CD4-positive, alpha-beta T cell (primary cell): ENCODE measurements at regions not wholly inside any gene's neighbourhood (a gene's known extent, or its start where the extent isn't known, plus 50 kb on each side); places are given as distances from the start of the nearest gene placed in this dataset.

ENCODE experiments used
- ATAC-seq: fragments of 200-7000 bp; cut with Tn5 transposase; one replicate; pipeline ENCODE4 v1.10.0; 2022; ENCODE audit warnings: mild to moderate bottlenecking; ENCODE audit not compliant: poor library complexity
- CTCF ChIA-PET: fragments of 350-600 bp; sonication (Branson Sonifier 250); formaldehyde crosslinking; loops from one replicate; lab custom pipeline; 2021; ENCODE audit warnings: antibody characterized with exemption, inconsistent platforms; lab: Charles Lee
- POLR2A ChIA-PET: fragments of 350-600 bp; sonication (Branson Sonifier 250); formaldehyde crosslinking; loops from one replicate; lab custom pipeline; 2021; ENCODE audit warnings: antibody characterized with exemption, inconsistent platforms; lab: Charles Lee
- DNase-seq, 14 experiments: peaks; one replicate each; pipeline ENCODE4 v3.0.0-alpha.2; 2013 to 2020; ENCODE audit warnings: mixed read lengths in 2 of 14
- H3K27ac ChIP-seq, 2 donors: one replicate each; pipeline versions ENCODE4 v1.5.1 to v1.7.0; 2013; ENCODE audit warnings: low read length in 2 of 2, low read depth in 1 of 2, mild to moderate bottlenecking in 1 of 2
- H3K27me3 ChIP-seq, 2 experiments: 1 replicate in 1 of 2; 2 replicates in 1 of 2; pipeline versions ENCODE4 v1.6.1 to v1.7.0; 2013; ENCODE audit warnings: low read length in 2 of 2, control low read depth in 1 of 2, mild to moderate bottlenecking in 1 of 2, moderate library complexity in 1 of 2; ENCODE audit not compliant: insufficient read depth in 2 of 2, control insufficient read depth in 1 of 2
- H3K36me3 ChIP-seq: one replicate; pipeline ENCODE4 v1.6.1; 2013; ENCODE audit warnings: low read length, control low read depth; ENCODE audit not compliant: insufficient read depth
- H3K4me1 ChIP-seq: one replicate; pipeline ENCODE4 v1.6.1; 2013; ENCODE audit warnings: low read length, control low read depth; ENCODE audit not compliant: insufficient read depth
- H3K4me3 ChIP-seq: one replicate; pipeline ENCODE4 v1.5.1; 2013; ENCODE audit warnings: mild to moderate bottlenecking, low read length, moderate library complexity
- H3K9me3 ChIP-seq, 2 experiments: 1 replicate in 1 of 2; 2 replicates in 1 of 2; pipeline versions ENCODE4 v1.6.1 to v1.7.0; 2013; ENCODE audit warnings: low read length in 2 of 2, mild to moderate bottlenecking in 2 of 2, control low read depth in 1 of 2, moderate library complexity in 1 of 2; ENCODE audit not compliant: control insufficient read depth in 1 of 2, insufficient read depth in 1 of 2
- H3K27ac Mint-ChIP-seq: one replicate; pipeline ENCODE4 v1.8.0; 2020; ENCODE audit warnings: mixed read lengths
- H3K27me3 Mint-ChIP-seq: one replicate; pipeline ENCODE4 v1.8.0; 2021; ENCODE audit warnings: mixed read lengths
- H3K36me3 Mint-ChIP-seq: one replicate; pipeline ENCODE4 v1.8.0; 2021; ENCODE audit warnings: low read depth, mixed read lengths
- H3K4me1 Mint-ChIP-seq: one replicate; pipeline ENCODE4 v1.8.0; 2021; ENCODE audit warnings: low read depth, mixed read lengths
- H3K4me3 Mint-ChIP-seq: one replicate; pipeline ENCODE4 v1.8.0; 2020; ENCODE audit warnings: mild to moderate bottlenecking, mixed read lengths
- H3K9me3 Mint-ChIP-seq: one replicate; pipeline ENCODE4 v1.8.0; 2020; ENCODE audit warnings: mixed read lengths
- CTCF ChIP-seq: fragments of 200-600 bp; IDR thresholded peaks from one replicate; pipeline ENCODE4 v1.8.0; 2022; ENCODE audit warnings: antibody characterized with exemption, mild to moderate bottlenecking
- intact Hi-C, 2 experiments: fragments of 100-400 bp; cut with DNase I in 1 of 2; cut with micrococcal nuclease in 1 of 2; formaldehyde crosslinking; loops; one replicate each; pipeline versions ENCODE4 v1.15.1 to v1.9.0; 2023 to 2025; cut with DNase I, micrococcal nuclease

- Mint-ChIP-seq H3K27ac (no peak overlapping the region), H3K9me3 (no peaks in the 10 kb centered on the region), H3K4me1 (no peaks in the 10 kb centered on the region), H3K4me3 (no peak overlapping the region), H3K27me3 (peaks cover 10% of the 10 kb centered on the region), H3K36me3 (no peaks in the 10 kb centered on the region)
- ATAC-seq (no peak), DNase-seq (no peak)
- H3K4me3 ChIP-seq = no peak overlapping the region
- POLR2A ChIA-PET = no interaction called here
- no peaks in the 10 kb centered on the region for H3K36me3 ChIP-seq
- H3K27ac ChIP-seq = no peak overlapping the region
- no peaks in the 10 kb centered on the region for H3K4me1 ChIP-seq
- no peaks in the 10 kb centered on the region for H3K9me3 ChIP-seq
- TF ChIP-seq CTCF = no peak
- CTCF ChIA-PET = no interaction called here
- H3K27me3 ChIP-seq = no peaks in the 10 kb centered on the region
- intact Hi-C loops = no loop called here
Measured at GRCh38 chr20:57959589-57959988, 249.8 kb upstream of the PMEPA1 start.

- Histone ChIP-seq H3K27ac (no peak overlapping the region), H3K9me3 (no peaks in the 10 kb centered on the region), H3K27me3 (no peaks in the 10 kb centered on the region), H3K4me1 (no peaks in the 10 kb centered on the region), H3K36me3 (no peaks in the 10 kb centered on the region), H3K4me3 (no peak overlapping the region)
- ChIA-PET POLR2A (no interaction called here), CTCF (no interaction called here)
- no peaks in the 10 kb centered on the region for H3K36me3 Mint-ChIP-seq
- H3K4me1 Mint-ChIP-seq = no peaks in the 10 kb centered on the region
- no peak overlapping the region for H3K4me3 Mint-ChIP-seq
- intact Hi-C loops = no loop called here
- DNase-seq = no peak
- no peak for TF ChIP-seq CTCF
- peaks cover 6% of the 10 kb centered on the region for H3K27me3 Mint-ChIP-seq
- no peak overlapping the region for H3K27ac Mint-ChIP-seq
- ATAC-seq = no peak
- no peaks in the 10 kb centered on the region for H3K9me3 Mint-ChIP-seq
Measured at GRCh38 chr20:57959018-57959417, 249.2 kb upstream of the PMEPA1 start.

GRCh38 chr20:57958050-57958420, 248.2 kb upstream of the PMEPA1 start:
- Histone ChIP-seq H3K36me3 (no peaks in the 10 kb centered on the region), H3K4me1 (no peaks in the 10 kb centered on the region), H3K27me3 (no peaks in the 10 kb centered on the region), H3K27ac (no peak overlapping the region), H3K9me3 (no peaks in the 10 kb centered on the region), H3K4me3 (no peak overlapping the region)
- no peak overlapping the region for H3K4me3 Mint-ChIP-seq
- intact Hi-C loops = no loop called here
- CTCF ChIA-PET = no interaction called here
- ATAC-seq = no peak
- peaks cover 6% of the 10 kb centered on the region for H3K27me3 Mint-ChIP-seq
- DNase-seq = no peak
- H3K36me3 Mint-ChIP-seq = no peaks in the 10 kb centered on the region
- POLR2A ChIA-PET = no interaction called here
- H3K4me1 Mint-ChIP-seq = no peaks in the 10 kb centered on the region
- H3K27ac Mint-ChIP-seq = no peak overlapping the region
- TF ChIP-seq CTCF = no peak
- H3K9me3 Mint-ChIP-seq = peaks cover 2% of the 10 kb centered on the region
